Lung (tissue), 11 donors: ENCODE measurements at regions not wholly inside any gene's neighbourhood (a gene's known extent, or its start where the extent isn't known, plus 50 kb on each side); places are given as distances from the start of the nearest gene placed in this dataset.

Source experiments
- ATAC-seq: fragments of 200-7000 bp; cut with Tn5 transposase; one replicate; pipeline ENCODE4 v1.9.1; 2020; ENCODE audit warnings: moderate number of reproducible peaks; ENCODE audit not compliant: insufficient read depth, low FRiP score
- DNase-seq, 3 donors: peaks; one replicate each; pipeline ENCODE4 v3.0.0-alpha.2; 2013 to 2017
- H3K27ac ChIP-seq, 2 donors: one replicate each; pipeline ENCODE4 v1.5.1; 2013; ENCODE audit warnings: mild to moderate bottlenecking in 2 of 2, moderate library complexity in 2 of 2, control low read depth in 1 of 2, inconsistent platforms in 1 of 2, low read depth in 1 of 2, low read length in 1 of 2
- H3K27me3 ChIP-seq, 3 donors: one replicate each; pipeline ENCODE4 v1.5.1; 2013; ENCODE audit warnings: low read length in 2 of 3; ENCODE audit not compliant: control insufficient read depth in 3 of 3, insufficient read depth in 3 of 3
- H3K36me3 ChIP-seq, 4 donors: one replicate each; pipeline ENCODE4 v1.5.1; 2013; ENCODE audit warnings: low read length in 4 of 4, mild to moderate bottlenecking in 1 of 4, moderate library complexity in 1 of 4; ENCODE audit not compliant: control insufficient read depth in 4 of 4, insufficient read depth in 4 of 4
- H3K4me1 ChIP-seq, 5 donors: one replicate each; pipeline ENCODE4 v1.5.1; 2013; ENCODE audit warnings: low read length in 5 of 5, mild to moderate bottlenecking in 2 of 5, moderate library complexity in 1 of 5; ENCODE audit not compliant: control insufficient read depth in 5 of 5, insufficient read depth in 5 of 5
- H3K4me3 ChIP-seq: one replicate; pipeline ENCODE4 v1.5.1; 2013; ENCODE audit warnings: mild to moderate bottlenecking, control low read depth, moderate library complexity
- H3K9ac ChIP-seq, 2 donors: one replicate each; pipeline ENCODE4 v1.5.1; 2013; ENCODE audit warnings: low read length in 2 of 2, control low read depth in 1 of 2; ENCODE audit not compliant: insufficient read depth in 1 of 2
- H3K9me3 ChIP-seq, 4 donors: one replicate each; pipeline ENCODE4 v1.5.1; 2013; ENCODE audit warnings: low read length in 3 of 4, mild to moderate bottlenecking in 1 of 4, moderate library complexity in 1 of 4; ENCODE audit not compliant: control insufficient read depth in 4 of 4, insufficient read depth in 3 of 4
- CTCF ChIP-seq: IDR thresholded peaks from 2 replicates; pipeline ENCODE4 v1.5.1; 2012; ENCODE audit warnings: mild to moderate bottlenecking; ENCODE audit errors: control extremely low read depth, extremely low read depth
- WGBS, 2 donors: extraction: QIAGEN DNeasy Blood & Tissue Kit; methylation state at CpG; one replicate each; pipeline ENCODE4 v1.1.7; 2013; 5-methylcytosine and 5-hydroxymethylcytosine counted together
- donor health status: control.
- donor health status: control.
- donor health status: Bipolar disorder and iron deficiency.
- donor health status: healthy.
- donor health status: DM: yes; HTN: yes; CAD: no.

- Histone ChIP-seq H3K4me1 (peaks cover 0 to 4% (median 0%) of the 10 kb centered on the region in 5 donors), H3K27ac (no peak overlapping the region), H3K27me3 (no peaks in the 10 kb centered on the region), H3K4me3 (no peak overlapping the region), H3K9me3 (peaks cover 0 to 5% (median 3%) of the 10 kb centered on the region in 4 donors), H3K9ac (no peak overlapping the region), H3K36me3 (no peaks in the 10 kb centered on the region)
- 70 to 77% methylated on average over 6 of the region's 6 CpGs for WGBS, 2 donors
- DNase-seq (no peak), ATAC-seq (no peak)
- TF ChIP-seq CTCF: no peak
These were observed 114.7 kb upstream of the AMN1 start for GRCh38 chr12:31843398-31844095.

DNA sequence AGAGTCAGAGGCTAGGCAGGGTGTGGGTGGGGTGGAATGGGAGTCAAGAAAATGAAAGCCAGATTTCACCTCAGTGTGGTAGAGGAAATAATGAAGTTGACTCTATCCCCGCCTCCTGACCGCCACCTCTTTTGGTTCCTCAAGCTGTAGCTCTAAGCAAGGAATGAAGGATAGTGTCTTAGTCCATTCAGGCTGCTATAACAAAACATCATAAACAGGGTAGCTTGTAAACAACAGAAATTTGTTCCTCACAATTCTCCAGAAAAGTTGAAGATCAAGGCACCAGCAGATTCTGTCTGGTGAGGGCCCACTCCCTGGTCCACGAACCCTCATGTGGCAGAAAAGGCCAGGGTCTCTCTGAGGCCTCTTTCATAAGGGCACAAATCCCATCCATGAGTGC, 109.1 kb upstream of the AMN1 start:
- Histone ChIP-seq H3K4me1 (no peaks in the 10 kb centered on the region), H3K27ac (no peak overlapping the region), H3K27me3 (no peaks in the 10 kb centered on the region), H3K9me3 (peaks cover 0 to 9% (median 3%) of the 10 kb centered on the region in 4 donors), H3K36me3 (no peaks in the 10 kb centered on the region), H3K4me3 (no peak overlapping the region), H3K9ac (no peak overlapping the region)
- ATAC-seq: no peak
- no peak for DNase-seq
- TF ChIP-seq CTCF: no peak
- 93 to 96% methylated on average over 3 of the region's 3 CpGs for WGBS, 2 donors

- WGBS, 2 donors: 55 to 66% methylated on average over 5 of the region's 5 CpGs
- peaks cover 2 to 9% (median 5%) of the 10 kb centered on the region in 4 donors for H3K9me3 ChIP-seq
- no peaks in the 10 kb centered on the region for H3K36me3 ChIP-seq
- DNase-seq (no peak), ATAC-seq (no peak)
- no peak overlapping the region for H3K27ac ChIP-seq
- no peak overlapping the region for H3K4me3 ChIP-seq
- no peak overlapping the region for H3K9ac ChIP-seq
- no peak for TF ChIP-seq CTCF
- peaks cover 0 to 1% (median 0%) of the 10 kb centered on the region in 5 donors for H3K4me1 ChIP-seq
- H3K27me3 ChIP-seq: no peaks in the 10 kb centered on the region
These were observed 106.6 kb upstream of the AMN1 start for GRCh38 chr12:31835276-31835882.
